LNCAP (cell line): ENCODE measurements at regions not wholly inside any gene's neighbourhood (a gene's known extent, or its start where the extent isn't known, plus 50 kb on each side); places are given as distances from the start of the nearest gene placed in this dataset.

Source experiments
- TF ChIP-seq, protein P1 (sequence below): fragments of 450-650 bp; IDR thresholded peaks from 2 replicates; pipeline ENCODE4 v1.5.1; 2017; ENCODE audit warnings: mild to moderate bottlenecking

DNA sequence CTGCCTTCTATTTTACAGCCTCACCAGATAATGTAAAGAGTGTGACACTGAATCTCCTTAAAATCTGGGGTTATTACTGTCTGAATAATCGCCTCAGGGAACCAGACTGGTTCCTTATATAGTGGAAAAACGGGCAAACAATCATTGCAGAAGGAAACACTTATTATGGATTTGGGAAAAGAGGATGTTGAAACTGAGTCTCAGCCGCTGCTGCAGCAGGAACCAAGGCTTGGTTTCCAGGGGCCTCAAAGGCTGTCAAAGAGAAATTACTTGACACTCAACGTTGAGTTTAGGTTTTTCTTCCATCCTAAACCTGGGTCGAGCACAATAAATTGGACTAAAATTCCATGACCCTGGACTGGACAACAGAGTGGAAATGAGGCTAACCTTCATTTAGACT lies 103.8 kb upstream of the AHR start:
- TF ChIP-seq, protein P1, sequence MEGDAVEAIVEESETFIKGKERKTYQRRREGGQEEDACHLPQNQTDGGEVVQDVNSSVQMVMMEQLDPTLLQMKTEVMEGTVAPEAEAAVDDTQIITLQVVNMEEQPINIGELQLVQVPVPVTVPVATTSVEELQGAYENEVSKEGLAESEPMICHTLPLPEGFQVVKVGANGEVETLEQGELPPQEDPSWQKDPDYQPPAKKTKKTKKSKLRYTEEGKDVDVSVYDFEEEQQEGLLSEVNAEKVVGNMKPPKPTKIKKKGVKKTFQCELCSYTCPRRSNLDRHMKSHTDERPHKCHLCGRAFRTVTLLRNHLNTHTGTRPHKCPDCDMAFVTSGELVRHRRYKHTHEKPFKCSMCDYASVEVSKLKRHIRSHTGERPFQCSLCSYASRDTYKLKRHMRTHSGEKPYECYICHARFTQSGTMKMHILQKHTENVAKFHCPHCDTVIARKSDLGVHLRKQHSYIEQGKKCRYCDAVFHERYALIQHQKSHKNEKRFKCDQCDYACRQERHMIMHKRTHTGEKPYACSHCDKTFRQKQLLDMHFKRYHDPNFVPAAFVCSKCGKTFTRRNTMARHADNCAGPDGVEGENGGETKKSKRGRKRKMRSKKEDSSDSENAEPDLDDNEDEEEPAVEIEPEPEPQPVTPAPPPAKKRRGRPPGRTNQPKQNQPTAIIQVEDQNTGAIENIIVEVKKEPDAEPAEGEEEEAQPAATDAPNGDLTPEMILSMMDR = no peak

DNA sequence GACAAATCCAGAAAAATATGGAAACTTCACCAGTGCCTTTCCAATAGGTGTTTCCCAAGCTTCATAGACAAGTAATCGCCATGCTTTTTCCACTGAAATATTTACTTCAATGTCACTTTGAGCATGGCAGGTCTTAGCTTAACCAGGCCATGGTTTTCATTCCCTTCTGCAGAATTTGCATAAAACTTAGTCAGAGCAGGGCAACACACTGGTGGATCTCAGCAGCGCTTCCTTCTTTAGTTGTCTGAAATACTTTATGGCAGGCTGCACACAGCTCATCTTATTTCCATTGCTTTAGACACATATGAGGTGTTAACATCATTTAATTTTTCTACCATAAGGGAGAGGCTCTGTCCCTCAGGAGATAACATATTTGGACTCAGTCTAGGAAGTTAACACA lies 102.9 kb upstream of the AHR start:
- TF ChIP-seq, protein P1 = no peak

DNA sequence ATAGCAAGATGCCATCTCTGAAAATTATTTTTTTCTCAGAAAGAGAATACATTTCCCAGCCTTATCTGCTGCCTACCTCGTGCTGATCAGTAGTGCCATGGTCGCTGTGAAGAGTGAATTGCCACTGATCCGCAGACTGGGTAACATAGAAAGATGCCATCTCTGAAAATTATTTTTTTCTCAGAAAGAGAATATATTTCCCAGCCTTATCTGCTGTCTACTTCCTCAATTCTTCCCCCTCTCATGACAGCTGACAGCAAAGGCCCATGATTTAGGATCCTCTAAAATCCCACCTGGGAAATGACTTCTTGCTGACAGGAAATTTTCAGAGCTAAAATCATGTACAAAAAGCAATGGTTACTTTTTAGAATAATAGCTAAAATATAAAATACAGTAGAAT lies 92.5 kb upstream of the AHR start:
- TF ChIP-seq, protein P1 = no peak

DNA sequence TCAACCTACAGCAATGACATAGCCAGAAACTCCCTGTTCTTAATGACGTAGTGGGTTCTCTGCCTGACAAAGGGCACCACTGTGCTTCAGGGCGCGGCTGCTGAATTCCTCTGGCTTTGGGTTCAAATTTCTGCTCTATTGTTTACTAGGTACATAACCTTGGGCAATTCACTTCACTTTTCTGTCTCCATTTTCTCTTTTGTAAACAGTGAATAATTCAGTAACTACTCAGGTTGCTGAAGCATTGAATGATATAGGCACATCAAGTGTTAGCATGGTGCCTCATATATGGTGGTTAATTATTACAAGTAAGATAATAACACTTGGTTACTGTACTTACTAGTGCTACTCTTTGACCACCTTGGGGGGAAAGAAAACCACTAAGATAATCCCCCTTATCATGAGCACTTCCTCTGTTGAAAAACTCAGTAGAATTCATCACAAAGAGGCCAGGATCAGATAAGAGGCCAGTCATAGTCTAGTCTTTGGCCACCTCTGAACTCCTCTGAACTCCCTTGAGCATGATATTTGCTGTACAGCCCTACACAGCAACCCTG lies 92.0 kb upstream of the AHR start:
- TF ChIP-seq, protein P1 = no peak

DNA sequence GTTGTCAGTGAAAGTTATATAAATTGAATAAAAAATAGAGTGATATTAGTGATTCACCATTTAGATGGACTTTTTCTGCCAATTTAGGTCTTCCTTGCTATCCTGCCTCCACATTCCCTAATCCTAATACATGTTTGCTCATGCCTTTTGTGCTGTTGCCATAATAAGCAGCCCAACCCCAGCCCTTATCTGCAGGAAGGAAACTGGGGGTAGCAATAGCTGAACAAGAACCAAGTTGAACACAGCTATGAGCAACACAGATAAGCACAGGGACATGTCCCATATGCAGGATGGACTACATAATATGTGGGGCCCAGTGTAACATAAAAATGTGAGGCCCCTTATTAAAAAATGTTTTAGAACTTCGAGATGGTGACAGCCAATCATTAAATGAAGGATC lies 91.2 kb upstream of the AHR start:
- TF ChIP-seq, protein P1 = no peak

DNA sequence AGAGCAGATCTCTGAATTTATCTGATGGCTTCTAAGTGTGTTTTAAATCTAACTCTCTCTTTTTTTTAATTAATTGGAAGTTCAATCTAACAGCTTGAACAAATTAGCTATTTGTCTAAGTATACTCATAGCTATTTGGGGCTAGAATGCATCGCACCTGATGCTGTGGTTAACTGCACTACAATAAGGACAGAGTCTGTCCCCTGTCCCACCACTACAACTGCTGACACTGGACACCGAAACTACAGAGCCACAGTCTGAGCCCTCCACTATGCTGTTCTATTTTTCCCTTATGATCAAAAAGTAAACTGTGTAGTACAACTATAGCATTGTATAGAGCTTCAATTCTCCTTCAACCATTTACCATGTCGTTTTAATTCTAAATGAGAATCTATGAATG lies 89.4 kb upstream of the AHR start:
- TF ChIP-seq, protein P1 = no peak

DNA sequence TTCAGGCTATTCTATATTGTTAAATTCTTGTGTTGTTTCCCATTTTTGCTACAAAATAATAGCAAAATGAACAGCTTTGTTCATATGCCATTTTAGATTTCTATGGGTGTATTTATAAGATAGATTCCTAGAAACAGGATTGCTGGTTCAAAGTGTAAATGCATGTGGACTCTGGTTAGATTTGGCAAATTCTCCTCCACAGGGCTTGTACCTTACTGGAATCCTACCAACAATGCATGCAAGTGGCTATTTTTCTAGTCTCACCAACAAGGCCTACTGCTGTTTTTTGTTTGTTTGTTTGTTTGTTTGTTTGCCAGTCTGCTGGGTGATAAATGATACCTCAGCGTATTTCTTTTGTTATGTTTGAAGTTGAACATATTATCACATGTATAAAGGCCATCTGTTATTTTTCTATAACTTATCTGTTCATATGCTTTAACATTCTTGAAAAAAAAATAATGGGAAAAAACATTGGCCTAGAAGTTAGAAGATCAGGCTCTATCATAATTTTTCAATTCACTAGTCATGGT lies 87.1 kb upstream of the AHR start:
- TF ChIP-seq, protein P1 = no peak

DNA sequence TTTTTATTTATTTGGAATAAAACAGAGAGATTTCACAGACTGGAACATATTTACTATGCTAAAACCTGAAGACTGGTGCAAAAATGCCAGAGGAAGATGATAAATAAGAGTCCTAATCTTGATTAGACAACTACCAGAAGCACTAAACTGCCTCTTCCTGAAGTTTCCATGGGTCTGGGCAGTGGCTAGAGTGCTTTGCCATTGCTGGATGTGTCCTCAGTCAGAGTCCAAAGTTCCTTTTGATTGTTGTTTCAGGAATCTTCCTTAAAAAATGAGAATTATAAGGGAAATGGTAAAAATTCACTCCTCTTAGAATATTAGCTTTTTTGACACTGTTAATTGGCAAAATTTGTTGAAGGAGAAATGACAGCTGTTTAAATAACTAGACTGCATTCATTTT lies 86.3 kb upstream of the AHR start:
- TF ChIP-seq, protein P1 = no peak
